ENCODE measurements at regions not wholly inside any gene's neighbourhood (a gene's known extent, or its start where the extent isn't known, plus 50 kb on each side); places are given as distances from the start of the nearest gene placed in this dataset.

DNA sequence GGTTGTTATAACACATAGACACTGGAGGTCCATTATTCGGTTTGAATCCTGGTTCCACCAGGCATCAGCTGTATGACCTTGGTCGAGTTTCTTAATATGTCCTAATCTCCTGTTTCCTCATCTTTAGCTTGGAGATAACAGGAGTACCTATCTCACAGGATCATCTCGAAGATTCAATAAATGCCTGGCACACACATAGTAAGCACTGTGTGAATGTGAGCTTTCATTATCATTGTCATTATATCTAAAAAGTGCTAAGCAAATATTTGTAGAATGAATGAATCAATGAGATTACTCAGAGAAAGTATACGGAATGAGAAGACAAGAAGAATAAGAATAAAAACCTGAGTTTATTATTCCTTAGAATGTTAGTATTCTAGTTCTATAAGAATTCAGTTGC lies 227.4 kb upstream of the CFAP20DC start:
- TF ChIP-seq, protein P1, sequence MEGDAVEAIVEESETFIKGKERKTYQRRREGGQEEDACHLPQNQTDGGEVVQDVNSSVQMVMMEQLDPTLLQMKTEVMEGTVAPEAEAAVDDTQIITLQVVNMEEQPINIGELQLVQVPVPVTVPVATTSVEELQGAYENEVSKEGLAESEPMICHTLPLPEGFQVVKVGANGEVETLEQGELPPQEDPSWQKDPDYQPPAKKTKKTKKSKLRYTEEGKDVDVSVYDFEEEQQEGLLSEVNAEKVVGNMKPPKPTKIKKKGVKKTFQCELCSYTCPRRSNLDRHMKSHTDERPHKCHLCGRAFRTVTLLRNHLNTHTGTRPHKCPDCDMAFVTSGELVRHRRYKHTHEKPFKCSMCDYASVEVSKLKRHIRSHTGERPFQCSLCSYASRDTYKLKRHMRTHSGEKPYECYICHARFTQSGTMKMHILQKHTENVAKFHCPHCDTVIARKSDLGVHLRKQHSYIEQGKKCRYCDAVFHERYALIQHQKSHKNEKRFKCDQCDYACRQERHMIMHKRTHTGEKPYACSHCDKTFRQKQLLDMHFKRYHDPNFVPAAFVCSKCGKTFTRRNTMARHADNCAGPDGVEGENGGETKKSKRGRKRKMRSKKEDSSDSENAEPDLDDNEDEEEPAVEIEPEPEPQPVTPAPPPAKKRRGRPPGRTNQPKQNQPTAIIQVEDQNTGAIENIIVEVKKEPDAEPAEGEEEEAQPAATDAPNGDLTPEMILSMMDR (IDR thresholded peaks at IDR 0.05), result no peak
- no peak for TF ChIP-seq POLR2A (IDR thresholded peaks at IDR 0.05)

Data from vagina (tissue), 2 donors.